Muscle layer of duodenum (tissue), 2 donors: ENCODE measurements at regions not wholly inside any gene's neighbourhood (a gene's known extent, or its start where the extent isn't known, plus 50 kb on each side); places are given as distances from the start of the nearest gene placed in this dataset.

Experiments used
- H3K27ac ChIP-seq: one replicate; pipeline ENCODE4 v1.7.0; 2013; ENCODE audit warnings: mild to moderate bottlenecking, low read length
- H3K27me3 ChIP-seq: one replicate; pipeline ENCODE4 v1.7.0; 2013; ENCODE audit warnings: low read depth, mild to moderate bottlenecking, control low read depth, low read length
- H3K36me3 ChIP-seq, 2 donors: one replicate each; pipeline ENCODE4 v1.7.0; 2013; ENCODE audit warnings: low read length in 2 of 2, control low read depth in 1 of 2, mild to moderate bottlenecking in 1 of 2; ENCODE audit not compliant: insufficient read depth in 2 of 2, control insufficient read depth in 1 of 2
- H3K4me1 ChIP-seq, 2 donors: one replicate each; pipeline ENCODE4 v1.7.0; 2013; ENCODE audit warnings: low read length in 2 of 2, mild to moderate bottlenecking in 2 of 2, control low read depth in 1 of 2, moderate library complexity in 1 of 2; ENCODE audit not compliant: insufficient read depth in 2 of 2, control insufficient read depth in 1 of 2
- H3K4me3 ChIP-seq, 2 donors: one replicate each; pipeline ENCODE4 v1.7.0; 2013; ENCODE audit warnings: low read length in 2 of 2, low read depth in 1 of 2, mild to moderate bottlenecking in 1 of 2
- H3K9me3 ChIP-seq, 2 donors: one replicate each; pipeline ENCODE4 v1.7.0; 2013; ENCODE audit warnings: low read length in 2 of 2, control low read depth in 1 of 2, mild to moderate bottlenecking in 1 of 2; ENCODE audit not compliant: control insufficient read depth in 1 of 2
- donor health status: healthy.

DNA sequence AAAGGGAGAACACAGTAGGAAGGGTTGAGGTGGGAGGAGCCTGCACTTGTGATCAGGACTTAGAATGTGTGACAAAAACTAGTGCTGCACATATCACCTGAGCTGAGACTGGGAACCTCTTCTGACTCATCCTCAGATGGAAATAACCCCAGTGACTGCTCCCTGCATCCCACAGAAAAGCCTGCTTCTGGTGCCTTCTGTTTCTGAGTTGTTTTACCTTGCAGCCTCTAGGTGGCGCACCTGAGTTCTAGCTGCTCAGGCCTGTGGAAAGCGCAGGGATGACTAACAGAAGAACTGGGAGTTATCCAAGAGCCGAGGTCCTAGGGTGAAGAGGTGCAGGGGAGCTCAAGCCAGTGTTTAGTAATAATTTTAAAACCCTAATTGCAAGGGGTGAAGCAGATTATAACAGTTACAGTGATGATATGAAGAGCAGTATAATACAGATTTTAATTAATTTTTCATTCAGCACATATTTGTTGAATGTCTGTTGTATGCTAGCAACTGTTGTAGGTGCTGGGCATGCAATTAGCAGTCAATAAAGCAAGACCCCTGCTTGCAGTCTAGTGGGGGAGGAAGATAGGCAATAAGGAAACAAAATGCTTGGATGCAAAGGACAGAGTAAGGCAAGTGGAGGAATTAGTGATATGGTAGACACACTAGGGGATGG, 302.5 kb downstream of the DHX35 start:
- H3K27me3 ChIP-seq, result no peaks in the 10 kb centered on the region
- no peak overlapping the region for H3K27ac ChIP-seq
- H3K36me3 ChIP-seq, result no peaks in the 10 kb centered on the region
- no peaks in the 10 kb centered on the region for H3K4me1 ChIP-seq
- no peaks in the 10 kb centered on the region for H3K9me3 ChIP-seq
- no peak overlapping the region for H3K4me3 ChIP-seq

DNA sequence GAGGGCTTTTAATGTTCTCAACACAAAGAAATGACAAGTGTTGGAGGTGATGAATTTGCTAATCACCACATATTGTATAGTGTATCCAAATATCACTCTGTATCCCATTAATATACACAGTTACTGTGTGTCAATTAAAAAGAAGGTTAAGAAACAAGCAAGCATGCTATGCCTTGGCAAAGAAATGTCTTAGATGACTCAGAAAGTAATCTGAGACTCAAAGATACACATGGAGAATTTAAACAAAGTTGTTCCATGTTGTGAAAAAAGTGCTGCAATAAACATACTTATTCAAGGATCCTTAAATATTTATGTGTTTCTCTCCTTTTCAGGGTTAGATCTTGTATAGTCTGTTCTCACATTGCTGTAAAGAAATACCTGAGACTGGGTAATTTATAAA, 300.9 kb downstream of the DHX35 start:
- H3K4me1 ChIP-seq, result no peaks in the 10 kb centered on the region
- H3K4me3 ChIP-seq, result no peak overlapping the region
- H3K27ac ChIP-seq, result no peak overlapping the region
- no peaks in the 10 kb centered on the region for H3K36me3 ChIP-seq
- no peaks in the 10 kb centered on the region for H3K27me3 ChIP-seq
- H3K9me3 ChIP-seq, result no peaks in the 10 kb centered on the region

DNA sequence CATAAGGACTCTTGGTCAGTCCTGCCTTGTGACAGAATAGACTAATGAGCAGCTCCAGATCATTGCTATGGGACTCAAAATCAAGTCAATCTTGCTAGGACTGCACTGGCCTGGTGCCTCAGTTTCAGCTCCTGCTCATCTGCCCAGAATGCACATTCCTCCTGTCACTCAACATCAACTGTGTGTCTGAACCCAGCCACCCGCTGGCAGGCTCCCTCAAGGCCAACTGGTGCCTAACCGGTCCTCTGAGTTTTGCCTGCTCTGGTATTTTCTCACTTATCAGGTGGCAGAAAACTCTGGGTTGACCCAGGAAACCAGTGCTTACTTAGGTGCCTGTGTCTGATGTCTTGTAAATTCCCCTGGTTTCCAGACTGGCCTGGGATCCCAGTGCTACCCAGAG, 297.7 kb downstream of the DHX35 start:
- Histone ChIP-seq H3K4me1 (no peaks in the 10 kb centered on the region), H3K4me3 (no peak overlapping the region), H3K27me3 (no peaks in the 10 kb centered on the region), H3K9me3 (no peaks in the 10 kb centered on the region), H3K27ac (no peak overlapping the region), H3K36me3 (no peaks in the 10 kb centered on the region)

DNA sequence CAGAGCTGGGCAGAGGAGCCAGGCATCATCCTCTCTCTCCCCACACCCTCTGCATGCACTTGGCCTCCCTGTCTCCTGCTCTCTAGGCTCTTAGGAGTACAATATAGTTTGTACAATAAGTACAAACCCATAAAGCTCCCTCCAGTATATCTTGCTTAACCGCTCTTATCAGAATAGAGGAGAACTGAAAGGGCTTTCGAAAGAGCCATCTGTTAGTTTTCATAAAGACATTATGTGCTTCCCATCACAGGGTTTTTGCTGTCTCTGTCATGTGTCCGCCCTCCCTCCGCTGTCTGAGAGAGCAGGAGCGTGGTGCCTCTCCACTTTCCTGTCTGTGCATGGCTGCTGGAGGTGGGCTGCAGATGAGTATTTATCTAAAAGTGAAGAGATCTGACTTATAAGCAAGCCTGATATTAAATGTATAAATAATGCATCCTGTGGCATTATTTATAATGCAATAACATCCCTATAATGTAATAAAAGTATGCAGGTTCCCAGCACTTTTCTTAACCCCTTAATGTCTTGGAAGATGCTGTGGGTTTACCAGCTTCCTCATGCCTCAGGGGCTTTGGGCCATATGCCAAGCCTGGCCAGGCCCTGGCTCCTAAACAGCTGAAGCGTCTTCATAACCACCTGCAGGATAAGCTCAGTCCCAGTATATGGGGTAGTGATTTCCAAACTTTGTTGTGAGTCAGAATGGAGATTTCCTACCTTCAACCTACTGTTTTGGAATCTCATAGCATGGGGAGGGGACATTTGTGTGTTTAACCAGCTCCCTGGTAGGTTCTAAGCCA, 297.1 kb downstream of the DHX35 start:
- Histone ChIP-seq H3K27me3 (no peaks in the 10 kb centered on the region), H3K9me3 (no peaks in the 10 kb centered on the region), H3K4me1 (no peaks in the 10 kb centered on the region), H3K27ac (no peak overlapping the region), H3K4me3 (no peak overlapping the region), H3K36me3 (no peaks in the 10 kb centered on the region)

DNA sequence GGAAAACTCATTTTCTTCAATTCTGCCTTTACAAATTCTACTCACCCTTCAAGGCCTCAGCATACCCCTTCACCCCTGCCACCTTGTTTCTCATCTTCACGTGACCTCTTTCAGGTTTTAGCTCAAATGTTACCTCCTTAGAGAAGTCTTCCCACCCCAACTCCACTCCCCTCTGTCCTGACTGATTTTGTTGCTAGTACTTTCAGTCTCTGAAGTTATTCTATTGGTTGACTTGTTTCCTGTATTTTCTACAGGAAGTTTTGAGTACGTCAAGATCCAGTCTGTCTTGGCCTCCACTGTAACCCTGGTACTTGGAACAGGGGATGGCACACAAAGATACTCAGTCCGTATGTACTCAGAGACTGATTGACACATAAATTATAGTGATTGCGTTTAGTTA, 296.1 kb downstream of the DHX35 start:
- no peaks in the 10 kb centered on the region for H3K36me3 ChIP-seq
- no peak overlapping the region for H3K27ac ChIP-seq
- H3K4me3 ChIP-seq, result no peak overlapping the region
- H3K27me3 ChIP-seq, result no peaks in the 10 kb centered on the region
- H3K4me1 ChIP-seq, result no peaks in the 10 kb centered on the region
- H3K9me3 ChIP-seq, result no peaks in the 10 kb centered on the region

DNA sequence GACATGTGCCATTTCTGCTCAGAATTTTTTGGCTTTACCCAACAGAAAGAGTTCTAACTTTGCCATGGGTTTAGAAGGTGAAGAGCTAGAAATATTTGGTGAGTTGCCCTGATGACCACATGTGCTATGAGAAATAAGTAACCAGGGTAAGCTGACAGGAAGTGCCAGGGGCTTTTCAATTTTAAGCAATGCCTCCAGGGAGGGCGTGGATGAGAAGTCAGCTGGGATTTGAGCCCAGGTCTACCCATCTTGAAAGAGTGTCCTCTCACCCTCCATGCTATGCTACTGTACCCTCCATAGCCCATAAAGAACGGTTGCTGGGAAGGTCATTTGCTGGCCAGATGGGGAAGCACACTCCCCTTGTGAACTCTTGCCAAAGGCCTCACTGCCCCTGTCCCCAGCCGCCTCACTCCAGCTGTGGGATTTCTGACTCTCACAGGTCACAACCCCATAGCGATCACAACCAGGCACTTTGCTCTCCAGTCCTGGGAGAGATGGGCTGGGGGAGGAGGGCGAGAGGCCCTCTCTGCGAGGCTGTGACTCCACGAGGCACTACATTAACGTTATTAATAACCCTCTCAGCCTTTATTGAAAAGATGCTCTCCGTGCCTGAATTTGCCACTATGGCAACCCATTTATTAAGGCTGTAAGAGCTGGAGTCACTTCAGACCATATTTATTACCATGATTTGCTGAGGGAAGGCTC, 291.1 kb downstream of the DHX35 start:
- Histone ChIP-seq H3K36me3 (no peaks in the 10 kb centered on the region), H3K9me3 (no peaks in the 10 kb centered on the region), H3K4me1 (no peaks in the 10 kb centered on the region), H3K27me3 (no peaks in the 10 kb centered on the region), H3K4me3 (no peak overlapping the region), H3K27ac (no peak overlapping the region)

DNA sequence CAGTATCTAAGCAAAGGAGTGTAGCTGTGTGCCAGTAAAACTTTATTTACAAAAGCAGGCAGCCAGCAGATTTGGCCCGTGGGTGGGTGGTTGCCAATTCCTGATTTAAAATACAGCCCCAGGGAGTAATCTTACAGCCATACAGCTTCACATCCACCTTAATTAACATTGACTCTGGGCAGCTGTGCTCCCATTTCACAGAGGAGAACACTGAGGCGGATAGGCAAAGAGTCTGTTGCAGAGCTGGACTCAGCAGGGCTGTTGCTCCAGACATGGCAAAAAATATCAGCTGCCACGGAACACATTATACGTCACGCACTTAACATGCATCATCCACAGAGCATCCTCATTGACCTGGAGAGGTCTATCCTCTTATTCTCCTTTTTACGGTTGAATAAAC, 289.9 kb downstream of the DHX35 start:
- Histone ChIP-seq H3K4me3 (no peak overlapping the region), H3K36me3 (no peaks in the 10 kb centered on the region), H3K4me1 (no peaks in the 10 kb centered on the region), H3K27ac (no peak overlapping the region), H3K9me3 (no peaks in the 10 kb centered on the region), H3K27me3 (no peaks in the 10 kb centered on the region)

DNA sequence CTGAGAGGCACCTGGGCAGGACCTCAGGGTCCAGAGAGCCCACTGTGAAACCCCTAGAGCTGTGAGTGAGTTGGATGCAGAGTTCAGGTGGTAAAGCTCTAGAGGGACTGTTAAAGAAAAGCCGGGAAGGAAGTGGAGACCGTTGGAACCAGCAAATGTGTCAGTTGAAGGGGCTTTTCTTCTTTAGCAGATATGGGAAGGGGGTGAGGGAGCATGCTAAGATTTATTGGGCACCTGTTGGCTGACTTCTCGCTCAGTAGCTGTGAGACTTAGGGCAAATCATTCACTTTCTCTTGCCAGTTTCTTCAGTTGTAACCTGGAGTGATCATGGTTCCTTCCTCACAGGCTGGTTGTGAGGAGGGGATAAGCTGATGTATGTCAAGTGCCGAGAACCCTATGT, 287.7 kb downstream of the DHX35 start:
- Histone ChIP-seq H3K27me3 (no peaks in the 10 kb centered on the region), H3K36me3 (no peaks in the 10 kb centered on the region), H3K4me3 (no peak overlapping the region), H3K4me1 (no peaks in the 10 kb centered on the region), H3K9me3 (no peaks in the 10 kb centered on the region), H3K27ac (no peak overlapping the region)

DNA sequence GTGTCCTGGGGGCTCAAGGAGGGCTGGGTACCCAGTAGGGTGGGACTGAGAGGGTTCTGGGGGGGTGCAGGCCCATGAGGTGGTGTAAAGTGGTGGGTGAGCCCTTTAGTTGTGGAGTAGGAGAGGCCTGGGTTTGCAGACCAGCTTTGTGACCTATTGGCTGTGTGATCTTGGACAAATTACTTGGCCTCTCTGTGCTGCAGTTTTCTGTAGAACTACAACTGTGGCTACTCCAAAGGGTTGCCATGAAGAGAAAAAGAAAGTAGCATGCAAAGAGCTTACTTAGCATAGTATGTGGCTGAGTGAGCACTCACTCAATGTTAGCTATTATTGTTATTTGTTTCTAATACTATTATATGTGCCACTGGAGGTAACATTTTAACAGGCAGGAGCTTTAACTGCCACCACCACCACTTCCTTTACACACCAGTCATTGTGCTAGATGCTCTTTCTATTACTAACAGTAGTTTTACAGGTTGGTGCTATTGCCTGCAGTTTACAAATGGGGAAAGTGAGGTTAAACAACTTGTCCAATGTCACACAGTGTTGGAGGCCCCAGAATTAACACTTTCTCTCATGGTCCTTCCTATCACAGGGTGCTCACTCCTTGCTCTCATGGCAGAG, 286.8 kb downstream of the DHX35 start:
- Histone ChIP-seq H3K27me3 (no peaks in the 10 kb centered on the region), H3K4me3 (no peak overlapping the region), H3K4me1 (no peaks in the 10 kb centered on the region), H3K27ac (no peak overlapping the region), H3K36me3 (no peaks in the 10 kb centered on the region), H3K9me3 (no peaks in the 10 kb centered on the region)

DNA sequence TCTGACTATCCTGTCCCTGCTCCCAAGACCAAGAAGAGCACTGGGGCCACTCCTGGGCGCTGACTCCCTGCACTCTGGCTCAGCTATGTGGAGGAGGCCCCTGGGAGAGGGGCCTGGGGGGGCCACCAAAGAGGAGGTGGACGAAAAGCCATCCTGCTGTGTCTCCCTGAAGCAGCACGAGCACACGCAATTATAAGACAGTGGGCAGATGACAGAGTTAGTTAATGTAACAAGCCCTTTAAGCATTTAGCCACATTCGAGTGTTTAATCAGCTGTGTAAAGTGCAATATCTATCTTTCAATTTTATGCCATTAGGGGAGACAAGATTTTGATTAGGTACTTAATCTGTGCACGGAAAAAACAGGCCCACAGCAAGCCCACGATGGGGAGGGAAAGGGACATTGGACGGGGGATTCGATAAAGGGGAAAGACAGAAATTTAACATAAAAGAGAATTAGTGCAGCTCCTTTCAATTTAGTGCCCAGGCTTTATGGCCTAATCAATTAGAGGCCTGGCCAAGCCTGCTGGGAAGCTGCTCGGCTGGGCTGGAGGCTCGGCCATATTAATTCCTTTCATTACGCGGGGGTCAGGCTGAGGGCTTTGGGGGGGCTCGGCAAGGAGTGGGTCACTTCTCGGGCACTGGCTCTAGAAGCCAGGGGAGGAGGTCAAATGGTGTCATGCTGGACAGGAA, 286.2 kb downstream of the DHX35 start:
- H3K27me3 ChIP-seq, result no peaks in the 10 kb centered on the region
- no peaks in the 10 kb centered on the region for H3K4me1 ChIP-seq
- no peak overlapping the region for H3K27ac ChIP-seq
- H3K9me3 ChIP-seq, result no peaks in the 10 kb centered on the region
- no peak overlapping the region for H3K4me3 ChIP-seq
- no peaks in the 10 kb centered on the region for H3K36me3 ChIP-seq

DNA sequence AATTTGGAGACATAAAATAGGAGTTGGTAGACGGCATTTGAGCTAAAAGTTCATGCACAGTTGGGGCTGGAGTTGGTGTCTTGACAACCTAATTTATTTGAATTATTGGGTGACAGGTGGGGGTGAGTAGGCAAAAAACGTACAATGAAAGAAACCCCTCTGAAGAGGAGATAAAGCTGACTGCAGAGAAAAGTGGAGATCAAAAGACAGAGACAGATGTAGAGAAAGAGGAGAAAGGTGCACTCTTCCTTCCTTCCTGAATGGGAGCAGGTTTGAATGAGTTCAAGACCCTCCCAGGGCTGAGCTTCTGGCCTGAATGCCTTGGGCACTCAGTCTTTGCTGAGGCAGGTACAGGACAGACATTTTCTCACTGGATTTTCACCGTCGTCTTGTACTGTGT, 284.3 kb downstream of the DHX35 start:
- Histone ChIP-seq H3K9me3 (no peaks in the 10 kb centered on the region), H3K4me1 (no peaks in the 10 kb centered on the region), H3K36me3 (no peaks in the 10 kb centered on the region)

More for the DNA sequence above, 284.3 kb downstream of the DHX35 start:
- Histone ChIP-seq H3K27me3 (no peaks in the 10 kb centered on the region), H3K4me3 (no peak overlapping the region), H3K27ac (no peak overlapping the region)
